Retinal pigment epithelial cell (primary cell): ENCODE measurements at regions not wholly inside any gene's neighbourhood (a gene's known extent, or its start where the extent isn't known, plus 50 kb on each side); places are given as distances from the start of the nearest gene placed in this dataset.

ENCODE experiments used
- DNase-seq: peaks from one replicate; pipeline ENCODE4 v3.0.0-alpha.2; 2010; ENCODE audit warnings: low read depth
- H3K4me3 ChIP-seq: 2 replicates; pipeline ENCODE4 v1.5.1; 2011; ENCODE audit warnings: mild to moderate bottlenecking, low read length, control low read depth, moderate library complexity
- TF ChIP-seq, protein P1 (sequence below): conservative IDR thresholded peaks from 2 replicates; pipeline ENCODE4 v1.5.1; 2011; ENCODE audit warnings: low read depth, low read length, control low read depth, inconsistent platforms

DNA sequence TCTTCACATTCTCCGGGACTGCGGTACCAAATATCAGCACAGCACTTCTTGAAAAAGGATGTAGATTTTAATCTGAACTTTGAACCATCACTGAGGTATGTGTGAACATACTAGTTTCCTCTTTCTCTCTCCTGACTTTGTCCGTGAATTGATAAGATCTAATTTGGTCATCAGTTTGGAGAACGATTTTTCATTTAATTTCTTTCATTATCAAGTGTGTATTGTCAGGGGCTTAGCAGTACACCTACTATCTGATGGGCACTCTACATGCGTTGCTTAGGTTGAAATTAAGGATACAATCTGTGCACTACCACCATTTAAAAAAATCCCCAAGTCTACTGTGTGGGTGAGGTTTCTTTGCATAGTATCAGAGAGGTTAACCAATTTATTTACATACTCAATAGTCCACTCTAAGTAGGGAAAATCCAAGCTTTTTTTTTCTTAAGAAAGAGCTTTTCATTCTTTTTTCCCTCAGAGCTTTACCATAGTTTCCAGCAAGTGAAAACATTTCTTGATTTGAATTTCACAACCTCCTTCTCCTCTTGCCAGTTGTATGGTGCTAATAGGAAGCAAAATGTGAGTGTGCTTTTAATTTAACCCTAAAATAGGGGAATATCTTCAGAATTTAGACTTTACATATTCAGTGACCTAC, 105.4 kb upstream of the ESR1 start:
- no peak overlapping the region for H3K4me3 ChIP-seq
- no peak for DNase-seq
- TF ChIP-seq, protein P1, sequence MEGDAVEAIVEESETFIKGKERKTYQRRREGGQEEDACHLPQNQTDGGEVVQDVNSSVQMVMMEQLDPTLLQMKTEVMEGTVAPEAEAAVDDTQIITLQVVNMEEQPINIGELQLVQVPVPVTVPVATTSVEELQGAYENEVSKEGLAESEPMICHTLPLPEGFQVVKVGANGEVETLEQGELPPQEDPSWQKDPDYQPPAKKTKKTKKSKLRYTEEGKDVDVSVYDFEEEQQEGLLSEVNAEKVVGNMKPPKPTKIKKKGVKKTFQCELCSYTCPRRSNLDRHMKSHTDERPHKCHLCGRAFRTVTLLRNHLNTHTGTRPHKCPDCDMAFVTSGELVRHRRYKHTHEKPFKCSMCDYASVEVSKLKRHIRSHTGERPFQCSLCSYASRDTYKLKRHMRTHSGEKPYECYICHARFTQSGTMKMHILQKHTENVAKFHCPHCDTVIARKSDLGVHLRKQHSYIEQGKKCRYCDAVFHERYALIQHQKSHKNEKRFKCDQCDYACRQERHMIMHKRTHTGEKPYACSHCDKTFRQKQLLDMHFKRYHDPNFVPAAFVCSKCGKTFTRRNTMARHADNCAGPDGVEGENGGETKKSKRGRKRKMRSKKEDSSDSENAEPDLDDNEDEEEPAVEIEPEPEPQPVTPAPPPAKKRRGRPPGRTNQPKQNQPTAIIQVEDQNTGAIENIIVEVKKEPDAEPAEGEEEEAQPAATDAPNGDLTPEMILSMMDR, result no peak

DNA sequence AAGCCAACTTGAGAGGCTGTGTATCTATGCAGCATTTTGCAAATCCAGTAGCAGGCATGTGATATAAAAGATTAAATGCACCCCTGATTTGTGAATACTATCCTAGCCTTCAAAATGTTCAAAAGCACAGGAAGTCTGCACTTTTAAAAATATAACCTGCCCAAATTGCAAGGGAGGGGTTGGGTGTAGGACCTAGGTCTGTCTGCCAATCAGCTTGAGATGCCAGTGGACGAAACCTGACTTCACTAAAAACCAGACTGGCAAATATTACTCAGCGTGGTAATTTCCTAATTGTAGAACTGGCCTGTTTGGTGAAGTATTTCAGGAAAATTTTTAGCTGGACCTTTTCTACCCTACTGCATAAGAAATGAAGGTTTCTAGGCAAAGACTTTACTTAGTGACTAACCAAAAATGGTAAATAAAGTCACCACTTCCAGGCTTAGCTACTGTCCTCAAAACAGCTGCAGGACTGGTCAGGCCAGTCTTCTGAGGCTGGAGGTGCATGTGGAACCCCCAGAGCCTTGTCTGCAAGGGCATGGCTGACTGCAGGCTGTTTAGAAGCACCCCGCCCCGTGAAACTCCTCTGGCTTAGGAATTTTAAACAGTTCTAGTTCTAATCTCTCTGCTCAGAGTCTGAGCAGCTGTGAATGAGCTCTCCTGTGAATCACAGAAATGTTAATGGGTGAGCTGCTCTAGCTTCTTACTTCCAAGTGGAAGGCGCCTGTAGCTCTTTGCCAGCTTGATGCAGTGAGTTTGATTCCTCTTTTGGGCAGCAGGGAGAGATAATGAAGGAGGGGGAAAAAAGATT, 104.4 kb upstream of the ESR1 start:
- TF ChIP-seq, protein P1, result no peak
- no peak overlapping the region for H3K4me3 ChIP-seq
- no peak for DNase-seq

DNA sequence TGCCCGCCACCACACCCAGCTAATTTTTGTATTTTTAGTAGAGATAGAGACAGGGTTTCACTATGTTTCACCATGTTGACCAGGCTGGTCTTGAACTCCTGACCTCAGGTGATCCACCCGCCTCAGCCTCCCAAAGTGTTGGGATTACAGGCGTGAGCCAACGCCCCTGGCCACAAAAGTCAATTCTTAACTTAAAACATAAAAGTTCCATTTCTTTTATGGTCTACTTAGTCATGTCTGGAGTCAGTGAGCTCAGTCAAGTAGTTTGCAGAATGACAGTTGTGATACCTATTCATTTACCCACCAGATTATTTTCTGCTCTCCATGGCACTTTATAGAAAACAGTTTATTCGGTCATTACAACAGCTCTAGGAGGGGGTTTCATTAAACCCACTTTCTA, 103.1 kb upstream of the ESR1 start:
- no peak for DNase-seq
- H3K4me3 ChIP-seq, result no peak overlapping the region
- TF ChIP-seq, protein P1, result no peak

DNA sequence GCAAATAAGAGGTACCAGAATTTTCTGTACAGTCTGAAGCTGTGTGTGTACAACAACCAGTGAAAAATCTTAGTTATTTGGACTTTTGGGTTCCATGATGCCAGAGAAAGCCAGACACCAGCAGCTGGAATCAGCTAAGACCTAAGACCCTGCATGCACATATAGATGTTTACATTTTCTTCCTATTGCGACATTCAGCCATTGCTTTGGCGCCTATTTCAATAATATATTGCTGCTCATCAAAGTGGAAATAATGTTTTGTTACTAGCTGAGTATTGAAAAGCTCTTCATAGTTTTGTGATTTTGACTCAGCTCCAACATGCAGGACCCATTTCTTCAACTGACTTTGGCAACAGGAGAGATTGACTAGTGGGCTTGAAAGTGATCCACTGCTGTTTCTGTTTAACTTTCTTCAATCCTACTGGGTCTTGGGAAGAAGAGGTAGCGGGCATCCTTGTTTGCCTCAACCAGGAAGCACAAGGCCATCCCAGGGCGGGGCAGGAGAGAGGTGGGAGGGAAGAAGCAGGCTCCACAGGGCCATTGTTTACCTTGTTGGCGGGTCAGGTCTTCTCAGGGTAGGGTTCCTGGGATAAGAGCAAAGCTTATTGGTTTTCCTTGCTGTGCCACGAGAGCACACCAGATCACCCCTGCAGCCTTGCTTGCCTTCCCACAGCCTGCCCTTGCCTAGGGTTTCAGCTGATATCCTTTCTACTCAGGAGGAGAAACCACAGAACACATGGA, 101.3 kb upstream of the ESR1 start:
- DNase-seq, result no peak
- TF ChIP-seq, protein P1, result no peak

DNA sequence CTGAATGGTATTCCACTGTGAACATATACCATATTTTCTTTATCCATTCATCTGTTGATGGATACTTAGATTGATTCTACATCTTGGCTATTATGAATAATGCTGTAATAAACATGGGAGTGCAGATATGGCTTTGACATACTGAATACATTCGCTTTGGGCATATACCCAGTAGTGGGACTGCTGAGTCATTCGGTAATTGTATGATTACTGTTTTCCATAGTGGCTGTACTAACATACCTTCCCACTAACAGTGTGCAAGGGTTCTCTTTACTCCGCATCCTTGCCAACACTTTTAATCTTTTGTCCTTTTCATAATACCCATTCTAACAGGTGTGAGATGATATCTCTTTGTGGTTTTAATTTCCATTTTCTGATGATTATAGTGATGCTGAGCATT, 98.2 kb upstream of the ESR1 start:
- no peak for DNase-seq
- no peak overlapping the region for H3K4me3 ChIP-seq
- TF ChIP-seq, protein P1, result no peak

More for the DNA sequence above, 101.3 kb upstream of the ESR1 start:
- no peak overlapping the region for H3K4me3 ChIP-seq

DNA sequence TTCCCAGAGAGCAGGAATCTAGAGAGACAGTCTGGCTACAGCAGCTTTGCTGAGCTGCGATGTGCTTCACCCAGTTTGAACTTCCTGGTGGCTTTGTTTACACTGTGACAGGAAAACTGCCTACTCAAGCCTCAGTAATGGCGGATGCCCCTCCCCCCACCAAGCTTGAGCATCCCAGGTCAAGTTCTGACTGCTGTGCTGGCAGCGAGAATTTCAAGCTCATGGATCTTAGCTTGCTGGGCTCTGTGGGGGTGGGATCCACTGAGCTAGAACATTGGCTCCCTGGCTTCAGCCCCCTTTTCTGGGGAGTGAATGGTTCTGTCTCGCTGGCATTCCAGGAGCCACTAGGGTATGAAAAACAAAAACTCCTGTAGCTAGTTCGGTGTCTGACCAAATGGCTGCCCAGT, 91.0 kb upstream of the ESR1 start:
- TF ChIP-seq, protein P1, result no peak
- DNase-seq, result no peak

More for the DNA sequence above, 91.0 kb upstream of the ESR1 start:
- H3K4me3 ChIP-seq, result no peak overlapping the region
